SK-N-SH treated with all-trans-retinoic acid at 6 μM for 48 hours (cell line): ENCODE measurements at regions not wholly inside any gene's neighbourhood (a gene's known extent, or its start where the extent isn't known, plus 50 kb on each side); places are given as distances from the start of the nearest gene placed in this dataset.

Source experiments
- ATAC-seq: fragments of 200-7000 bp; cut with Tn5 transposase; 3 replicates; pipeline ENCODE4 v1.9.1; 2020; ENCODE audit warnings: mild to moderate bottlenecking, moderate library complexity
- ARNTL ChIP-seq: fragments of 450-650 bp; formaldehyde crosslinking; IDR thresholded peaks from 2 replicates; pipeline ENCODE4 v1.5.0; 2020; ENCODE audit warnings: low read depth, mild to moderate bottlenecking, moderate library complexity, borderline replicate concordance
- BACH2 ChIP-seq: fragments of 250-450 bp; sonication (Bioruptor Pico); IDR thresholded peaks from 2 replicates; pipeline ENCODE4 v1.9.0; 2021; ENCODE audit warnings: mild to moderate bottlenecking, borderline replicate concordance
- CSDC2 ChIP-seq: fragments of 250-450 bp; sonication (Bioruptor Pico); IDR thresholded peaks from 2 replicates; pipeline ENCODE4 v1.5.0; 2020; ENCODE audit warnings: mild to moderate bottlenecking, moderate library complexity
- ESRRG ChIP-seq: fragments of 250-450 bp; sonication (Bioruptor Pico); IDR thresholded peaks from 2 replicates; pipeline ENCODE4 v1.6.1; 2021; ENCODE audit warnings: mild to moderate bottlenecking
- ISL1 ChIP-seq: fragments of 250-450 bp; sonication (Bioruptor Pico); IDR thresholded peaks from 2 replicates; pipeline ENCODE4 v2.1.2; 2022; ENCODE audit warnings: mild to moderate bottlenecking, moderate library complexity
- OSR1 ChIP-seq: fragments of 250-450 bp; sonication (Bioruptor Pico); IDR thresholded peaks from 2 replicates; pipeline ENCODE4 v1.8.0; 2022; ENCODE audit warnings: moderate library complexity, mild to moderate bottlenecking, inconsistent platforms
- PPARA ChIP-seq: fragments of 250-450 bp; sonication (Bioruptor Pico); IDR thresholded peaks from 2 replicates; pipeline ENCODE4 v1.5.0; 2020; ENCODE audit warnings: mild to moderate bottlenecking, borderline replicate concordance
- RARB ChIP-seq: fragments of 250-450 bp; sonication (Bioruptor Pico); IDR thresholded peaks from 2 replicates; pipeline ENCODE4 v1.8.0; 2021; ENCODE audit warnings: mild to moderate bottlenecking, moderate library complexity
- SNAI2 ChIP-seq: fragments of 250-450 bp; sonication (Bioruptor Pico); IDR thresholded peaks from 2 replicates; pipeline ENCODE4 v1.5.0; 2020; ENCODE audit warnings: mild to moderate bottlenecking, moderate library complexity
- TCF4 ChIP-seq: fragments of 250-450 bp; sonication (Bioruptor Pico); IDR thresholded peaks from 2 replicates; pipeline ENCODE4 v1.8.0; 2021; ENCODE audit warnings: mild to moderate bottlenecking, moderate library complexity, borderline replicate concordance
- TOX ChIP-seq: fragments of 250-450 bp; sonication (Bioruptor Pico); IDR thresholded peaks from 2 replicates; pipeline ENCODE4 v1.8.0; 2021; ENCODE audit warnings: mild to moderate bottlenecking, moderate library complexity, borderline replicate concordance
- ZFP3 ChIP-seq: fragments of 250-450 bp; sonication (Bioruptor Pico); IDR thresholded peaks from 2 replicates; pipeline ENCODE4 v1.5.0; 2020; ENCODE audit warnings: mild to moderate bottlenecking, moderate library complexity
- ZFP30 ChIP-seq: fragments of 450-650 bp; formaldehyde crosslinking; IDR thresholded peaks from 2 replicates; pipeline ENCODE4 v1.5.0; 2022; ENCODE audit warnings: mild to moderate bottlenecking, moderate library complexity
- ZNF565 ChIP-seq: fragments of 450-650 bp; formaldehyde crosslinking; conservative IDR thresholded peaks from 2 replicates; pipeline ENCODE4 v1.5.0; 2020; ENCODE audit warnings: low read depth, mild to moderate bottlenecking, moderate library complexity
- ZNF70 ChIP-seq: fragments of 450-650 bp; formaldehyde crosslinking; IDR thresholded peaks from 2 replicates; pipeline ENCODE4 v1.5.0; 2020; ENCODE audit warnings: mild to moderate bottlenecking, moderate library complexity
- ZNF8 ChIP-seq: fragments of 450-650 bp; formaldehyde crosslinking; IDR thresholded peaks from 2 replicates; pipeline ENCODE4 v1.5.0; 2020; ENCODE audit warnings: mild to moderate bottlenecking, moderate library complexity
- TF ChIP-seq, protein P1 (sequence below): fragments of 250-450 bp; sonication (Bioruptor Pico); IDR thresholded peaks from 2 replicates; pipeline ENCODE4 v1.8.0; 2021; ENCODE audit warnings: low read depth, mild to moderate bottlenecking, moderate library complexity, borderline replicate concordance
- TF ChIP-seq, protein P2 (sequence below): fragments of 250-450 bp; sonication (Bioruptor Pico); IDR thresholded peaks from 2 replicates; pipeline ENCODE4 v1.8.0; 2020; ENCODE audit warnings: mild to moderate bottlenecking, moderate library complexity, borderline replicate concordance
- TF ChIP-seq, protein P3 (sequence below): fragments of 250-450 bp; sonication (Bioruptor Pico); IDR thresholded peaks from 2 replicates; pipeline ENCODE4 v1.5.1; 2021; ENCODE audit warnings: mild to moderate bottlenecking, moderate library complexity
- TF ChIP-seq, protein P4 (sequence below): fragments of 250-450 bp; sonication (Bioruptor Pico); IDR thresholded peaks from 2 replicates; pipeline ENCODE4 v1.5.0; 2020; ENCODE audit warnings: mild to moderate bottlenecking, moderate library complexity

DNA sequence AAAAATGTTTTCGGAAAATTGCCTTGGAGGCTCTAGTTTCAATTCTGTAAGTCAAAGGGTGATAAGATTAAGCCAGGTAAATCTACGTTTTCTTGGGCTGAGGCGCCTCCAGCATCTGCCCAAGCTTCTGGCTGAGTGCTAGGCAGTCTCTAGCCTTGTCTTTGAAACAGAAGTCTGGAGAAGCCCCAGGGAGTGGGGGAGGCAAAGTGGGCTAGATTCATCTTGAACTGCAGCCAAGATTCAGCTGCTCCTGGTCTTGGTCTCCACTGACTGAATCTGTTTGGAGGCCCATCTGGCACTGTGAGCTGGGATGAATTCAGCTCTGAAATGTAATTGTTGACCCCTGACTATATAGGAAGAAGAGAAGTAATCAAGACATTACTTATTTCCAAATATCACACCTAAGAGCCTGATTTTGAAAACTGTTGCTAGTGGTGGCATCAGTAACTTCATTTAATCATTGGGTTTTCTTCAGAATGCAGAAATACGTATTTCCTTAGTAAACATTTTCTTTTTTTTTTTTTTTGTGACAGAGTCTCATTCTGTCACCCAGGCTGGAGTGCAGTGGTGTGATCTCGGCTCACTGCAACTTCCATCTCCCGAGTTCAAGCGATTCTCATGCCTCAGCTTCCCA, 187.3 kb upstream of the LEF1 start:
- ATAC-seq, result no peak; the same call in 2 of the 3 replicates
- TF ChIP-seq ZNF70 (CRISPR knock-in tag) (0 out of 2 replicates have a peak, but pooled peaks have one; percentile 29), CSDC2 (CRISPR knock-in tag) (no peak), OSR1 (CRISPR knock-in tag) (no peak), ZFP3 (CRISPR knock-in tag) (no peak), ARNTL (CRISPR knock-in tag) (no peak), ISL1 (no peak), ZNF565 (CRISPR knock-in tag) (no peak), TCF4 (peak; percentile 27; the same call in 1 of the 2 replicates)
- TF ChIP-seq, protein P1, sequence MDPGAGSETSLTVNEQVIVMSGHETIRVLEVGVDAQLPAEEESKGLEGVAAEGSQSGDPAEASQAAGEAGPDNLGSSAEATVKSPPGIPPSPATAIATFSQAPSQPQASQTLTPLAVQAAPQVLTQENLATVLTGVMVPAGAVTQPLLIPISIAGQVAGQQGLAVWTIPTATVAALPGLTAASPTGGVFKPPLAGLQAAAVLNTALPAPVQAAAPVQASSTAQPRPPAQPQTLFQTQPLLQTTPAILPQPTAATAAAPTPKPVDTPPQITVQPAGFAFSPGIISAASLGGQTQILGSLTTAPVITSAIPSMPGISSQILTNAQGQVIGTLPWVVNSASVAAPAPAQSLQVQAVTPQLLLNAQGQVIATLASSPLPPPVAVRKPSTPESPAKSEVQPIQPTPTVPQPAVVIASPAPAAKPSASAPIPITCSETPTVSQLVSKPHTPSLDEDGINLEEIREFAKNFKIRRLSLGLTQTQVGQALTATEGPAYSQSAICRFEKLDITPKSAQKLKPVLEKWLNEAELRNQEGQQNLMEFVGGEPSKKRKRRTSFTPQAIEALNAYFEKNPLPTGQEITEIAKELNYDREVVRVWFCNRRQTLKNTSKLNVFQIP (CRISPR knock-in tag), result no peak
- TF ChIP-seq, protein P2, sequence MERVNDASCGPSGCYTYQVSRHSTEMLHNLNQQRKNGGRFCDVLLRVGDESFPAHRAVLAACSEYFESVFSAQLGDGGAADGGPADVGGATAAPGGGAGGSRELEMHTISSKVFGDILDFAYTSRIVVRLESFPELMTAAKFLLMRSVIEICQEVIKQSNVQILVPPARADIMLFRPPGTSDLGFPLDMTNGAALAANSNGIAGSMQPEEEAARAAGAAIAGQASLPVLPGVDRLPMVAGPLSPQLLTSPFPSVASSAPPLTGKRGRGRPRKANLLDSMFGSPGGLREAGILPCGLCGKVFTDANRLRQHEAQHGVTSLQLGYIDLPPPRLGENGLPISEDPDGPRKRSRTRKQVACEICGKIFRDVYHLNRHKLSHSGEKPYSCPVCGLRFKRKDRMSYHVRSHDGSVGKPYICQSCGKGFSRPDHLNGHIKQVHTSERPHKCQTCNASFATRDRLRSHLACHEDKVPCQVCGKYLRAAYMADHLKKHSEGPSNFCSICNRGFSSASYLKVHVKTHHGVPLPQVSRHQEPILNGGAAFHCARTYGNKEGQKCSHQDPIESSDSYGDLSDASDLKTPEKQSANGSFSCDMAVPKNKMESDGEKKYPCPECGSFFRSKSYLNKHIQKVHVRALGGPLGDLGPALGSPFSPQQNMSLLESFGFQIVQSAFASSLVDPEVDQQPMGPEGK (CRISPR knock-in tag), result no peak

DNA sequence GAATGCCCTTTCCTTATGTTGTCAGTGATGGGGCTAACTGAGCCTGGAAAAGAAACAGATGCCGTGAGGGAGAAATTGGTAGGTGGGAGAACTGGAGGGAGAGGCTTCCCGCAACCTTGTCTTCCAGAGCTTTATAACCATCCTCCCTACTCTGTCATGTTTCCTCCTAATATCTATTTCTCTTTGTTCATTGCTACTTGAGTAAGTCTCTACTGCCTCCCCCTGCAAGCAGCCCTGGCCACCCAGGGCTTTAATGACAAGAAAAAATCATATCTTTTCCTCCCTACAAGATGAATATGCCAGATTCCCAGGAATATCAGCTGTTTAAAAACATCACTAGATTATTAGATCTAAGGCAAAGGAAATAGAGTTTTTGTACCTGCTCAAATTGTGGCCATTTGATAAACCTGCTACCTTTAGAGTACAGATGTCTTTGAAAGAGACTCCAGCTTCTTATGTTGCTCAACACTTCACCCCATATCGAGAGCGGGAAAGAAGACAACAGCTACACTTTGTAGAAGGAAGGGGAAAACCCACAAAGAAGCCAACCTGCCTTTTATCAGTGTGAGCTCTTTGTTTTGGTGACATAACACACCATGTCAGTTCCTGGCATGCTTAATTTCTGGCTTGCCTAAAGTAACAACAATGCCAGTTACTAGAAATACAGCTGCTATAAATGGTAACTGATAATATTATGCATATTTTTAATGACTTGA, 186.6 kb upstream of the LEF1 start:
- no peak for ATAC-seq

More for the DNA sequence above, 186.6 kb upstream of the LEF1 start:
- TF ChIP-seq, protein P1 (CRISPR knock-in tag), result no peak
- no peak for TF ChIP-seq ZFP3 (CRISPR knock-in tag)
- TF ChIP-seq PPARA (CRISPR knock-in tag), result no peak
- no peak for TF ChIP-seq BACH2 (CRISPR knock-in tag)
- TF ChIP-seq TCF4, result no peak
- no peak for TF ChIP-seq ZNF70 (CRISPR knock-in tag)
- no peak for TF ChIP-seq ISL1
- TF ChIP-seq TOX (CRISPR knock-in tag), result no peak
- no peak for TF ChIP-seq ARNTL (CRISPR knock-in tag)
- TF ChIP-seq, protein P3, sequence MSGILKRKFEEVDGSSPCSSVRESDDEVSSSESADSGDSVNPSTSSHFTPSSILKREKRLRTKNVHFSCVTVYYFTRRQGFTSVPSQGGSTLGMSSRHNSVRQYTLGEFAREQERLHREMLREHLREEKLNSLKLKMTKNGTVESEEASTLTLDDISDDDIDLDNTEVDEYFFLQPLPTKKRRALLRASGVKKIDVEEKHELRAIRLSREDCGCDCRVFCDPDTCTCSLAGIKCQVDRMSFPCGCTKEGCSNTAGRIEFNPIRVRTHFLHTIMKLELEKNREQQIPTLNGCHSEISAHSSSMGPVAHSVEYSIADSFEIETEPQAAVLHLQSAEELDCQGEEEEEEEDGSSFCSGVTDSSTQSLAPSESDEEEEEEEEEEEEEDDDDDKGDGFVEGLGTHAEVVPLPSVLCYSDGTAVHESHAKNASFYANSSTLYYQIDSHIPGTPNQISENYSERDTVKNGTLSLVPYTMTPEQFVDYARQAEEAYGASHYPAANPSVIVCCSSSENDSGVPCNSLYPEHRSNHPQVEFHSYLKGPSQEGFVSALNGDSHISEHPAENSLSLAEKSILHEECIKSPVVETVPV (CRISPR knock-in tag), result no peak
- no peak for TF ChIP-seq ZFP30
- TF ChIP-seq RARB, result no peak
- TF ChIP-seq SNAI2 (CRISPR knock-in tag), result no peak
- TF ChIP-seq, protein P4, sequence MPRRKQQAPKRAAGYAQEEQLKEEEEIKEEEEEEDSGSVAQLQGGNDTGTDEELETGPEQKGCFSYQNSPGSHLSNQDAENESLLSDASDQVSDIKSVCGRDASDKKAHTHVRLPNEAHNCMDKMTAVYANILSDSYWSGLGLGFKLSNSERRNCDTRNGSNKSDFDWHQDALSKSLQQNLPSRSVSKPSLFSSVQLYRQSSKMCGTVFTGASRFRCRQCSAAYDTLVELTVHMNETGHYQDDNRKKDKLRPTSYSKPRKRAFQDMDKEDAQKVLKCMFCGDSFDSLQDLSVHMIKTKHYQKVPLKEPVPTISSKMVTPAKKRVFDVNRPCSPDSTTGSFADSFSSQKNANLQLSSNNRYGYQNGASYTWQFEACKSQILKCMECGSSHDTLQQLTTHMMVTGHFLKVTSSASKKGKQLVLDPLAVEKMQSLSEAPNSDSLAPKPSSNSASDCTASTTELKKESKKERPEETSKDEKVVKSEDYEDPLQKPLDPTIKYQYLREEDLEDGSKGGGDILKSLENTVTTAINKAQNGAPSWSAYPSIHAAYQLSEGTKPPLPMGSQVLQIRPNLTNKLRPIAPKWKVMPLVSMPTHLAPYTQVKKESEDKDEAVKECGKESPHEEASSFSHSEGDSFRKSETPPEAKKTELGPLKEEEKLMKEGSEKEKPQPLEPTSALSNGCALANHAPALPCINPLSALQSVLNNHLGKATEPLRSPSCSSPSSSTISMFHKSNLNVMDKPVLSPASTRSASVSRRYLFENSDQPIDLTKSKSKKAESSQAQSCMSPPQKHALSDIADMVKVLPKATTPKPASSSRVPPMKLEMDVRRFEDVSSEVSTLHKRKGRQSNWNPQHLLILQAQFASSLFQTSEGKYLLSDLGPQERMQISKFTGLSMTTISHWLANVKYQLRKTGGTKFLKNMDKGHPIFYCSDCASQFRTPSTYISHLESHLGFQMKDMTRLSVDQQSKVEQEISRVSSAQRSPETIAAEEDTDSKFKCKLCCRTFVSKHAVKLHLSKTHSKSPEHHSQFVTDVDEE (CRISPR knock-in tag), result no peak
- no peak for TF ChIP-seq ZNF565 (CRISPR knock-in tag)
- no peak for TF ChIP-seq ESRRG (CRISPR knock-in tag)
- TF ChIP-seq CSDC2 (CRISPR knock-in tag), result no peak
- no peak for TF ChIP-seq ZNF8 (CRISPR knock-in tag)
